Upper lobe of right lung (tissue), 1 donor: ENCODE measurements at regions not wholly inside any gene's neighbourhood (a gene's known extent, or its start where the extent isn't known, plus 50 kb on each side); places are given as distances from the start of the nearest gene placed in this dataset.
"Not testable (repeated sequence)": the region's sequence is repeated elsewhere in the genome, so short reads cannot be mapped to it uniquely, and the experiment has no call there.

ENCODE experiments used
- ATAC-seq: fragments of 200-7000 bp; cut with Tn5 transposase; one replicate; pipeline ENCODE4 v1.9.1; 2020; ENCODE audit warnings: mild to moderate bottlenecking, moderate library complexity
- DNase-seq: peaks from one replicate; pipeline ENCODE4 v3.0.0-alpha.2; 2020
- H3K27ac ChIP-seq: fragments of 200-600 bp; one replicate; pipeline ENCODE4 v1.8.0; 2022
- H3K27me3 ChIP-seq: fragments of 200-600 bp; one replicate; pipeline ENCODE4 v1.8.0; 2022; ENCODE audit warnings: mild to moderate bottlenecking
- H3K36me3 ChIP-seq: fragments of 200-600 bp; one replicate; pipeline ENCODE4 v1.8.0; 2022
- H3K4me1 ChIP-seq: fragments of 200-600 bp; one replicate; pipeline ENCODE4 v1.8.0; 2022
- H3K4me3 ChIP-seq: fragments of 200-600 bp; one replicate; pipeline ENCODE4 v1.8.0; 2022; ENCODE audit warnings: mild to moderate bottlenecking
- H3K9me3 ChIP-seq: fragments of 200-600 bp; one replicate; pipeline ENCODE4 v1.8.0; 2022
- intact Hi-C: fragments of 100-400 bp; cut with DNase I; formaldehyde crosslinking; loops from one replicate; pipeline ENCODE4 v1.11.0; 2022
- TF ChIP-seq, protein P1 (sequence below): fragments of 200-600 bp; IDR thresholded peaks from one replicate; pipeline ENCODE4 v1.8.0; 2022; ENCODE audit warnings: antibody characterized with exemption
- donor health status: DM: no; HTN: yes; CAD: no; lungs with severe emphysema.

GRCh38 chr6:56730663-56731529 lies 88.2 kb upstream of the DST start:
- TF ChIP-seq, protein P1, sequence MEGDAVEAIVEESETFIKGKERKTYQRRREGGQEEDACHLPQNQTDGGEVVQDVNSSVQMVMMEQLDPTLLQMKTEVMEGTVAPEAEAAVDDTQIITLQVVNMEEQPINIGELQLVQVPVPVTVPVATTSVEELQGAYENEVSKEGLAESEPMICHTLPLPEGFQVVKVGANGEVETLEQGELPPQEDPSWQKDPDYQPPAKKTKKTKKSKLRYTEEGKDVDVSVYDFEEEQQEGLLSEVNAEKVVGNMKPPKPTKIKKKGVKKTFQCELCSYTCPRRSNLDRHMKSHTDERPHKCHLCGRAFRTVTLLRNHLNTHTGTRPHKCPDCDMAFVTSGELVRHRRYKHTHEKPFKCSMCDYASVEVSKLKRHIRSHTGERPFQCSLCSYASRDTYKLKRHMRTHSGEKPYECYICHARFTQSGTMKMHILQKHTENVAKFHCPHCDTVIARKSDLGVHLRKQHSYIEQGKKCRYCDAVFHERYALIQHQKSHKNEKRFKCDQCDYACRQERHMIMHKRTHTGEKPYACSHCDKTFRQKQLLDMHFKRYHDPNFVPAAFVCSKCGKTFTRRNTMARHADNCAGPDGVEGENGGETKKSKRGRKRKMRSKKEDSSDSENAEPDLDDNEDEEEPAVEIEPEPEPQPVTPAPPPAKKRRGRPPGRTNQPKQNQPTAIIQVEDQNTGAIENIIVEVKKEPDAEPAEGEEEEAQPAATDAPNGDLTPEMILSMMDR: no peak
- Histone ChIP-seq H3K4me3 (no peak overlapping the region), H3K9me3 (no peaks in the 10 kb centered on the region), H3K4me1 (no peaks in the 10 kb centered on the region), H3K27me3 (no peaks in the 10 kb centered on the region), H3K36me3 (no peaks in the 10 kb centered on the region), H3K27ac (no peak overlapping the region)
- intact Hi-C loops: no loop called here
- ATAC-seq (peak; percentile 46), DNase-seq (no peak)

DNA sequence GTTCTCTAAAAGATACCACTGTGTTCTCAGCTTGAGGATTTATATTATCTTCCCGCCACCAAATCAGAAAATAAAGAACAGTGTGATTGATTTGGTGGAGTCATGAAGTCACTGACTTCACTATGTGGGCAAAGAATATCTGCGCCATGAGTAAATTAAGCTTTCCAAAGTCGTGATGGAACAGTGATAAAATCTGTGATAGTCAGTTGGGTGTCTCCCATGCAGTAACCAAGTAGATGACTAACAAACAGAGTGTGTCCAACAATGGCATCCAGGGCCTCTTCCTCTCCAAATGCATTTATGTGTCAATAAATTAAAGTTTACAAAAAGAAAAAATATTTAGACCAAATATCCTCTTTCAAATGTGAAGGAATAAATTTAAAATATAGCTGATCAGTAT lies 87.0 kb upstream of the DST start:
- DNase-seq (no peak), ATAC-seq (no peak)
- H3K27me3 ChIP-seq: no peaks in the 10 kb centered on the region
- no peak overlapping the region for H3K4me3 ChIP-seq
- no peaks in the 10 kb centered on the region for H3K9me3 ChIP-seq
- no peaks in the 10 kb centered on the region for H3K4me1 ChIP-seq
- intact Hi-C loops: no loop called here
- no peaks in the 10 kb centered on the region for H3K36me3 ChIP-seq
- TF ChIP-seq, protein P1: no peak
- no peak overlapping the region for H3K27ac ChIP-seq

- H3K4me1 ChIP-seq, H3K4me3 ChIP-seq, DNase-seq, ATAC-seq, H3K9me3 ChIP-seq, H3K36me3 ChIP-seq, H3K27me3 ChIP-seq, intact Hi-C loops, H3K27ac ChIP-seq: not testable (repeated sequence)
Observed at GRCh38 chr6:56729166-56729565, 86.5 kb upstream of the DST start.

DNA sequence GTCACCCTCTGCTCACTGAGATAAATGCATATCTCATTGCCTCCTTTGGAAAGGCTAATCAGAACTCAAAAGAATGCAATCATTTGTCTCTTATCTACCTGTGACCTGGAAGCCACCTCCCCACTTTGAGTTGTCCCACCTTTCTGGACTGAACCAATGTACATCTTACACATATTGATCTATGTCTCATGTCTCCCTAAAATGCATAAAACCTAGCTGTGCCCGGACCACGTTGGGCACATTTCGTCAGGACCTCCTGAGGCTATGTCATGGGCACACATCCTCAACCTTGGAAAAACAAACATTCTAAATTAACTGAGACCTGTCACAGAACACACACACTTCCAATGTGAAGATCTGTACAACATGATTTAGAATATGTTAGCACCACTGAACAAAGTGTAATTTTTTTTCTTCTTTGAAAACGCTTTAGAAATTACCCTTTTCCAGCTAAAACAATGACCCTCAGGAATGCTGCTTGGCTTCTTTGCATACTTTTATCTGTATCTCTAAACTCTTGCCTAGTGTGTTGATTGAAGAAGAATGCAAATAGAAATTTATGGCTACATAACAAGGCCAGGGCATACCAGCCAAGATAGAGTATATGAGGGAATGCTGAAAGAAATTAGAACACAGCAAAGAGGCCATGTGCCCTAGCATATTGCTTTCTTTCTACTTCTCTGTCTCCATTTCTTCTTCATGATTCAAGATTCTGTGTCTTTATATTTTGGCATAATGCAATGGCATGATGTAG lies 84.6 kb upstream of the DST start:
- H3K36me3 ChIP-seq: no peaks in the 10 kb centered on the region
- H3K9me3 ChIP-seq: no peaks in the 10 kb centered on the region
- DNase-seq (no peak), ATAC-seq (peak; percentile 58)
- H3K27me3 ChIP-seq: no peaks in the 10 kb centered on the region
- no peaks in the 10 kb centered on the region for H3K4me1 ChIP-seq
- intact Hi-C loops: no loop called here
- TF ChIP-seq, protein P1: no peak
- no peak overlapping the region for H3K4me3 ChIP-seq
- H3K27ac ChIP-seq: no peak overlapping the region

- intact Hi-C loops: no loop called here
- H3K27ac ChIP-seq: no peak overlapping the region
Observed at GRCh38 chr6:56725254-56725653, 82.6 kb upstream of the DST start.

DNA sequence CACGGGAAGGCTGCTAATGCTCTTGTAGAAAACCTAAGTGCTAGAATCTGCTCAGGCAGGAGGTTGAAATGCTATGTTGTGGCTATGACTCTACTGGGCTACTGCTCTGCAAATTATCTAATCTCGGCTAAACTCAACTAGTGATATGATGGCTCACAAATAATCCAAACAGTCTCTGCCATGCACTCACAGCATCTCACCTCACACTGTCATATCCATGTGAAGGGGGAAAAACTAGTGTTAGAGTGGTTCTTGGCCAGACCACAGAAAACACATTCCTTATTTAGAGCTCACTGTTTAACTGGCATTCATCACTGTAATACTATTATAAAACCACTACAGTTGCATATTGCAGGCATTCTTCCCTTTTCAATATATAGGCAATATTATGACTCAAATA lies 81.8 kb upstream of the DST start:
- Histone ChIP-seq H3K27ac (no peak overlapping the region), H3K4me3 (no peak overlapping the region), H3K27me3 (no peaks in the 10 kb centered on the region), H3K9me3 (no peaks in the 10 kb centered on the region), H3K36me3 (no peaks in the 10 kb centered on the region), H3K4me1 (no peaks in the 10 kb centered on the region)
- intact Hi-C loops: no loop called here
- ATAC-seq: no peak
- TF ChIP-seq, protein P1: no peak
- no peak for DNase-seq

More at GRCh38 chr6:56725254-56725653, 82.6 kb upstream of the DST start:
- H3K9me3 ChIP-seq: no peaks in the 10 kb centered on the region
- TF ChIP-seq, protein P1: no peak
- H3K36me3 ChIP-seq: no peaks in the 10 kb centered on the region
- DNase-seq (no peak), ATAC-seq (no peak)
- H3K4me1 ChIP-seq: no peaks in the 10 kb centered on the region
- H3K4me3 ChIP-seq: no peak overlapping the region
- no peaks in the 10 kb centered on the region for H3K27me3 ChIP-seq
